HG02759 (cell line): ENCODE measurements at regions not wholly inside any gene's neighbourhood (a gene's known extent, or its start where the extent isn't known, plus 50 kb on each side); places are given as distances from the start of the nearest gene placed in this dataset.
"Not testable (repeated sequence)": the region's sequence is repeated elsewhere in the genome, so short reads cannot be mapped to it uniquely, and the experiment has no call there.

Experiments
- ATAC-seq: cut with Tn5 transposase; IDR thresholded peaks from one replicate; pipeline ENCODE4 v1.9.1; 2021; ENCODE audit warnings: mild to moderate bottlenecking, moderate library complexity; ENCODE audit not compliant: unreplicated experiment

GRCh38 chr3:182124716-182125115 is 413.0 kb downstream of the SOX2 start:
- ATAC-seq: no peak

DNA sequence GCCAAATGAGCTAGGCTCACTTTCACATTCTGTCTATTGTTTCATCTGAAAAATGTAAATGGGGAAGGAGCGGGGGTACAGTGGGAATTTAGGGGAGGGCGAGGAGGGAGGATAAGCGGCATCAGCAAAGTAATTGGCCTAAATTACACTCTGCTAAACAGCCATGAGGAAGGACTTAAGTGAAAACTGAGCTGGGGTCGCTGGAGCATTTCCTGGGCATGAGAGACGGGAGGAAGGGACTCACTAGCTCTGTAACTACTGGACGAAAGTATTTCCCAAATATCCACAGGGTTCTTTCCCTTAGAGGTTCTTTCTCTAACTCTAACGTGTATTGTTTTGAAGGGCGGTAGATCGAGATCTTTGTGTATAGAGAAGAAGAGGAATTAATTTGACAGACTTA is 418.0 kb downstream of the SOX2 start:
- ATAC-seq: no peak

GRCh38 chr3:182133752-182134151 is 422.0 kb downstream of the SOX2 start:
- ATAC-seq: no peak

GRCh38 chr3:182135056-182135455 is 423.3 kb downstream of the SOX2 start:
- no peak for ATAC-seq

GRCh38 chr3:182136008-182136910 is 424.5 kb downstream of the SOX2 start:
- no peak for ATAC-seq

DNA sequence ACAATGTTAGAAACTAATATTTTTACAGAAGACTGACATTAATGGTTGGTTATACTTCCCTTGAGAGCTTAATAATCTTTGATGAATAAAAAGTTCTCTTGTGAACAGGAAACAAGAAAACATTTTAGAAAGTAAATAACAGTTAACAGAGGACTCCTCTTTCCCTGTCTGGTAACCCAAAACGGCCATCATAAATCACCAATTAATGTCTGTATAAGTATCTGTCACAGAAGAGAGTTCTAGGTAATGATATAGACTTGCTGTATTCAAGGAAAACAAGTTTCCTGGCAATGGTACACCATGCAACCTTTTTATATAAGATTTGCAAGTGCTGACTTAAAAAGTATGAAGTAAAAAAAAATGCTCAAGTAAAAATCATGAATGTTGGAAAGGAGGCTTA is 426.7 kb downstream of the SOX2 start:
- no peak for ATAC-seq

GRCh38 chr3:182139627-182140357 is 428.1 kb downstream of the SOX2 start:
- ATAC-seq: no peak

- ATAC-seq: no peak
Observed at GRCh38 chr3:182142928-182143327, 431.2 kb downstream of the SOX2 start.

GRCh38 chr3:182143903-182144302 is 432.2 kb downstream of the SOX2 start:
- ATAC-seq: no peak

- ATAC-seq: no peak
Observed at GRCh38 chr3:182148360-182148759, 436.6 kb downstream of the SOX2 start.

DNA sequence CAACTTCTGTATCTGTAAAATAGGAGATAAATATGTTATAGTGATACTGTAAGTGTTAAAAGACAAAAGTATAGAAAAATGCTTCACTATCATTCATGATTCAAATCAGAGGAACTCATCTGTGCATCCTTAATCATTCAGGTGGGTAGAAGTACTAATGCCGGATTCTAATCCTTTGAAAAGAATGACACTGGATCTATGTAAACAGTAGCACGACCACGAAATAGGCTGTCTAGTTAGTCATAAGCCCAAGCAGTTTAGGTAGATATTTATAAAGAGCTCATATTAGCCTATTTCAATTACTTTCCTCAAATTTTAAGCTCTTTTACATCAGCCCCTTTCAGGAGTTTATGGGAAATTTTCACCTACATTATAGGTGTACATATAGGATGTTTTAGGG is 437.9 kb downstream of the SOX2 start:
- no peak for ATAC-seq

GRCh38 chr3:182156326-182156725 is 444.6 kb downstream of the SOX2 start:
- not testable (repeated sequence) for ATAC-seq

DNA sequence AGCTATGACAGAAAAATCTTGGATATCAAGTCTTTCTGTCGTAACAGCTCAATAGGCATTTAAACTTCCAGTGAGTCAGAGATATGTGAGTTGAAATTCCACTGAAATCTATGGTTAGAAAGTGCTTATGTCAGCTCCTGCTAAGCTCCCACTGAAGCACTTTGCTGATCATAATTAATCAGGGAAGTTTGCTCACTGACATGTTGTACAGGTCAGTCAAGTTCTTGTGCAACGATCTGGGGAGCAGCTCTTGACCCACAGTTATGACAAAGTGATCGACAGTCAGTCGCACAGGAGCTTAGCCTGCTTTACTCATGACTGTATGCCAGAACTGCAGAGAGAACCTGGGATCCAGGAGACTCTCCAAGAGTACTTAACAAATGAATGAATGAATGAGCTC is 453.5 kb downstream of the SOX2 start:
- ATAC-seq: no peak

- no peak for ATAC-seq
Observed at GRCh38 chr3:182172534-182172933, 460.8 kb downstream of the SOX2 start.

DNA sequence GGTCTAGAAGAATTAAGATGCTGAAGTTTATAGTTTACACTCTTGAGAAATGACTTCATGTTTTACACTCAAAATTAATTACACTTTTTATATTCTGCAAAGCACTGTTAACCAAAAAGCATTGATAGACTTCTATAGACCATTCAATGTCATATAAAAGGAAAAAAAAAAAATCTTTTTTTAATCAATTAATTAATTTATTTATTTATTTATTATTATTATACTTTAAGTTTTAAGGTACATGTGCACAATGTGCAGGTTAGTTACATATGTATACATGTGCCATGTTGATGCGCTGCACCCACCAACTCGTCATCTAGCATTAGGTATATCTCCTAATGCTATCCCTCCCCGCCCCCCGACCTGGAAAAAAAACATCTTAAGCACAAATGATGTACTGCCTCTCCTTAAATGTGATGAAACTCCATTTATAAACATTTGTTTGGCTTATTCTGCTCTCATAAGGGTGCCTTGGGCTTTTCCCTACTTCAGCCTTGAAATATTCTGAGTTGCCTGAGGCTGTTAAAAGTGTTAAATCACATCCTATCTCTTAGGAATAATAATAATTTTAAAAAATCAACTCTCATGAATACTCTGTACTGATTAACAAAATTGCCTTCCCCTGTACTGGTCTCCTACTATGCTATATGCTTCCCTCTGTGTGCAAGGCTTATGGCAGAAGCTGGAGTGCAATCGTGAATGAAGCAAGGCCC is 466.9 kb downstream of the SOX2 start:
- ATAC-seq: no peak

- no peak for ATAC-seq
Observed at GRCh38 chr3:182179631-182180030, 467.9 kb downstream of the SOX2 start.

- ATAC-seq: no peak
Observed at GRCh38 chr3:182180654-182181385, 469.1 kb downstream of the SOX2 start.

DNA sequence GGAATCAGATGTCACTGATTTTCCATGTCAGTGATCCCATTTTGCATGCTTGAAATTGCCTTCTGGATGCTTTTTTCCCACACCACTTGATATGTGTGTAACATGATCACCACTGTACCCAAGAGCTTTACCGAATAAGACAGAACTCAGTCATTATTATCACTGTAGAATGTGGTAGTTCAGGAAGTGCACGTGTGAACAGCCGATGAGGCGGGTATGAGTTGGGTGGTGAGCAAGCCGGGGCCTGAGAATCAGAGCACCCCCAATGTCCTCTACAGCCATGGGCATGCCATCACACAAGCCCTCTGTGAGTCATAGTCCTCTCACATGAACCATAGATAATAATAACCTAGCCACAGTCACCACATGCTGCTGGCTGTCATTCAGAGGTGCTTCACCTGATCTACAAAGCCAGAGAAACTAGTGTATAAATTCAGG is 470.8 kb downstream of the SOX2 start:
- no peak for ATAC-seq

- no peak for ATAC-seq
Observed at GRCh38 chr3:182183716-182184430, 472.1 kb downstream of the SOX2 start.

GRCh38 chr3:182185313-182185712 is 473.6 kb downstream of the SOX2 start:
- no peak for ATAC-seq
